ENCODE measurements at regions not wholly inside any gene's neighbourhood (a gene's known extent, or its start where the extent isn't known, plus 50 kb on each side); places are given as distances from the start of the nearest gene placed in this dataset.
"Not testable (repeated sequence)": the region's sequence is repeated elsewhere in the genome, so short reads cannot be mapped to it uniquely, and the experiment has no call there.

GRCh38 chr6:112574190-112574589 lies 227.1 kb downstream of the RFPL4B start:
- no peak for DNase-seq (ENCODE audit: low read depth in 2 of 3, low spot score in 2 of 3)

- DNase-seq (ENCODE audit: low read depth in 2 of 3, low spot score in 2 of 3): no peak
These were observed 228.2 kb downstream of the RFPL4B start for GRCh38 chr6:112575309-112575834.

GRCh38 chr6:112576423-112576822 lies 229.3 kb downstream of the RFPL4B start:
- peak in 1 of 3 donors; percentile 19 for DNase-seq (ENCODE audit: low read depth in 2 of 3, low spot score in 2 of 3)

- no peak for DNase-seq (ENCODE audit: low read depth in 2 of 3, low spot score in 2 of 3)
These were observed 232.5 kb downstream of the RFPL4B start for GRCh38 chr6:112579601-112580000.

- no peak for DNase-seq (ENCODE audit: low read depth in 2 of 3, low spot score in 2 of 3)
These were observed 233.9 kb downstream of the RFPL4B start for GRCh38 chr6:112581015-112581414.

GRCh38 chr6:112590326-112590725 lies 243.2 kb downstream of the RFPL4B start:
- no peak for DNase-seq (ENCODE audit: low read depth in 2 of 3, low spot score in 2 of 3)

GRCh38 chr6:112591329-112591728 lies 244.2 kb downstream of the RFPL4B start:
- DNase-seq (ENCODE audit: low read depth in 2 of 3, low spot score in 2 of 3): no peak

- no peak for DNase-seq (ENCODE audit: low read depth in 2 of 3, low spot score in 2 of 3)
These were observed 245.0 kb downstream of the RFPL4B start for GRCh38 chr6:112592159-112592558.

- DNase-seq (ENCODE audit: low read depth in 2 of 3, low spot score in 2 of 3): no peak
These were observed 247.9 kb downstream of the RFPL4B start for GRCh38 chr6:112594886-112595594.

GRCh38 chr6:112595841-112596240 lies 248.7 kb downstream of the RFPL4B start:
- no peak for DNase-seq (ENCODE audit: low read depth in 2 of 3, low spot score in 2 of 3)

- no peak for DNase-seq (ENCODE audit: low read depth in 2 of 3, low spot score in 2 of 3)
These were observed 250.0 kb downstream of the RFPL4B start for GRCh38 chr6:112597176-112597575.

GRCh38 chr6:112600168-112600567 lies 253.0 kb downstream of the RFPL4B start:
- DNase-seq (ENCODE audit: low read depth in 2 of 3, low spot score in 2 of 3): no peak

- DNase-seq (ENCODE audit: low read depth in 2 of 3, low spot score in 2 of 3): no peak
These were observed 256.6 kb downstream of the RFPL4B start for GRCh38 chr6:112603726-112604125.

- DNase-seq (ENCODE audit: low read depth in 2 of 3, low spot score in 2 of 3): no peak
These were observed 259.7 kb downstream of the RFPL4B start for GRCh38 chr6:112606656-112607435.

- not testable (repeated sequence) for DNase-seq (ENCODE audit: low read depth in 2 of 3, low spot score in 2 of 3)
These were observed 261.8 kb downstream of the RFPL4B start for GRCh38 chr6:112608925-112609324.

GRCh38 chr6:112613410-112613809 lies 266.3 kb downstream of the RFPL4B start:
- DNase-seq (ENCODE audit: low read depth in 2 of 3, low spot score in 2 of 3): no peak

GRCh38 chr6:112618849-112619248 lies 271.7 kb downstream of the RFPL4B start:
- DNase-seq (ENCODE audit: low read depth in 2 of 3, low spot score in 2 of 3): peak in 1 of 3 donors; percentile 5

- peak in 2 of 3 donors; percentile 7 to 17 for DNase-seq (ENCODE audit: low read depth in 2 of 3, low spot score in 2 of 3)
These were observed 273.9 kb downstream of the RFPL4B start for GRCh38 chr6:112620812-112621569.

- DNase-seq (ENCODE audit: low read depth in 2 of 3, low spot score in 2 of 3): no peak
These were observed 274.9 kb downstream of the RFPL4B start for GRCh38 chr6:112622036-112622435.

- DNase-seq (ENCODE audit: low read depth in 2 of 3, low spot score in 2 of 3): peak in 2 of 3 donors; percentile 16 to 58
These were observed 279.4 kb downstream of the RFPL4B start for GRCh38 chr6:112626468-112627082.

GRCh38 chr6:112634376-112634775 lies 287.2 kb downstream of the RFPL4B start:
- DNase-seq (ENCODE audit: low read depth in 2 of 3, low spot score in 2 of 3): no peak
